LHCN-M2 (cell line): ENCODE measurements at regions not wholly inside any gene's neighbourhood (a gene's known extent, or its start where the extent isn't known, plus 50 kb on each side); places are given as distances from the start of the nearest gene placed in this dataset.

ENCODE experiments used
- DNase-seq: peaks from one replicate; pipeline ENCODE4 v3.0.0-alpha.2; 2012; ENCODE audit warnings: low read depth

GRCh38 chr2:164439885-164440284 lies 181.4 kb downstream of the GRB14 start:
- DNase-seq: no peak

- no peak for DNase-seq
Observed at GRCh38 chr2:164439235-164439634, 182.0 kb downstream of the GRB14 start.

GRCh38 chr2:164438490-164439205 lies 182.6 kb downstream of the GRB14 start:
- no peak for DNase-seq

- DNase-seq: no peak
Observed at GRCh38 chr2:164436131-164436530, 185.2 kb downstream of the GRB14 start.

GRCh38 chr2:164430166-164430783 lies 191.0 kb downstream of the GRB14 start:
- DNase-seq: peak; percentile 35

- DNase-seq: no peak
Observed at GRCh38 chr2:164429354-164429753, 191.9 kb downstream of the GRB14 start.

GRCh38 chr2:164427111-164427510 lies 194.2 kb downstream of the GRB14 start:
- DNase-seq: no peak

- DNase-seq: no peak
Observed at GRCh38 chr2:164420787-164421186, 200.5 kb downstream of the GRB14 start.

- DNase-seq: no peak
Observed at GRCh38 chr2:164412831-164413230, 208.5 kb downstream of the GRB14 start.

- DNase-seq: no peak
Observed at GRCh38 chr2:164389411-164389810, 231.9 kb downstream of the GRB14 start.

- peak; percentile 81 for DNase-seq
Observed at GRCh38 chr2:164388511-164388910, 232.8 kb downstream of the GRB14 start.

- DNase-seq: no peak
Observed at GRCh38 chr2:164386231-164386630, 235.1 kb downstream of the GRB14 start.

GRCh38 chr2:164384434-164384833 lies 236.8 kb downstream of the GRB14 start:
- no peak for DNase-seq

- DNase-seq: no peak
Observed at GRCh38 chr2:164371916-164372315, 249.4 kb downstream of the GRB14 start.

- DNase-seq: peak; percentile 43
Observed at GRCh38 chr2:164369366-164369765, 251.9 kb downstream of the GRB14 start.

GRCh38 chr2:164368896-164369295 lies 252.4 kb downstream of the GRB14 start:
- no peak for DNase-seq

- DNase-seq: no peak
Observed at GRCh38 chr2:164363646-164364045, 257.6 kb downstream of the GRB14 start.

GRCh38 chr2:164351536-164351935 lies 269.7 kb downstream of the GRB14 start:
- DNase-seq: no peak

- DNase-seq: no peak
Observed at GRCh38 chr2:164335947-164336346, 285.3 kb downstream of the GRB14 start.

- DNase-seq: no peak
Observed at GRCh38 chr2:164335128-164335527, 286.2 kb downstream of the GRB14 start.

- DNase-seq: no peak
Observed at GRCh38 chr2:164328310-164328709, 293.0 kb downstream of the GRB14 start.

GRCh38 chr2:164323978-164324377 lies 297.3 kb downstream of the GRB14 start:
- DNase-seq: no peak

- DNase-seq: peak; percentile 52
Observed at GRCh38 chr2:164314148-164314547, 307.1 kb downstream of the GRB14 start.
